Right lobe of liver (tissue), 4 donors: ENCODE measurements at regions not wholly inside any gene's neighbourhood (a gene's known extent, or its start where the extent isn't known, plus 50 kb on each side); places are given as distances from the start of the nearest gene placed in this dataset.

Experiments
- POLR2A ChIP-seq: fragments of 450-650 bp; IDR thresholded peaks from one replicate; pipeline ENCODE4 v1.6.1; 2017; ENCODE audit warnings: antibody characterized with exemption, mild to moderate bottlenecking
- TF ChIP-seq, protein P1 (sequence below), 4 donors: fragments of 200-600 bp in 3 of 4; fragments of 450-650 bp in 1 of 4; IDR thresholded peaks; one replicate each; pipeline versions ENCODE4 v1.5.1 to v1.8.0; 2016 to 2022; ENCODE audit warnings: antibody characterized with exemption in 4 of 4, mild to moderate bottlenecking in 2 of 4
- donor health status: DM: no; HTN: no; CAD: no.
- donor health status: DM: no; HTN: no; CAD: no.
- donor health status: DM: no; HTN: yes; CAD: no.

DNA sequence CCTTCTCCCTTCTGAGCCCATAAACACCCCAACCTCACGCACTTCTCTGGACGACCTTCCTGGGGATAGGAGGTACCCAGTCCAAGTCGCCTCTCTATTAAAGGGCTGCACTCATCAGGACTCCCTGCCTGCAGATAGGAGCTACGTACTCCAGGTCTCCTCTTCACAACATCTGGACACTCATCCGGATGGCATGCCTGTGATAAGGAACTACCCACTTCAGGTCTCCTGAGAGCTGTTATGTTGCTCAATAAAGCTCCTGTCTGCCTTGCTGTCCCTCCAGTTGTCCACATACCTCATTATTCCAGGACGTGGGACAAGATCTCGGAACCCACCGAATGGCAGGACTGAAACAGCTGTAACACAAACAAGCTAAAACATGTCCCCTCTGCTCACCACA lies 548.0 kb downstream of the TBC1D32 start:
- TF ChIP-seq, protein P1, sequence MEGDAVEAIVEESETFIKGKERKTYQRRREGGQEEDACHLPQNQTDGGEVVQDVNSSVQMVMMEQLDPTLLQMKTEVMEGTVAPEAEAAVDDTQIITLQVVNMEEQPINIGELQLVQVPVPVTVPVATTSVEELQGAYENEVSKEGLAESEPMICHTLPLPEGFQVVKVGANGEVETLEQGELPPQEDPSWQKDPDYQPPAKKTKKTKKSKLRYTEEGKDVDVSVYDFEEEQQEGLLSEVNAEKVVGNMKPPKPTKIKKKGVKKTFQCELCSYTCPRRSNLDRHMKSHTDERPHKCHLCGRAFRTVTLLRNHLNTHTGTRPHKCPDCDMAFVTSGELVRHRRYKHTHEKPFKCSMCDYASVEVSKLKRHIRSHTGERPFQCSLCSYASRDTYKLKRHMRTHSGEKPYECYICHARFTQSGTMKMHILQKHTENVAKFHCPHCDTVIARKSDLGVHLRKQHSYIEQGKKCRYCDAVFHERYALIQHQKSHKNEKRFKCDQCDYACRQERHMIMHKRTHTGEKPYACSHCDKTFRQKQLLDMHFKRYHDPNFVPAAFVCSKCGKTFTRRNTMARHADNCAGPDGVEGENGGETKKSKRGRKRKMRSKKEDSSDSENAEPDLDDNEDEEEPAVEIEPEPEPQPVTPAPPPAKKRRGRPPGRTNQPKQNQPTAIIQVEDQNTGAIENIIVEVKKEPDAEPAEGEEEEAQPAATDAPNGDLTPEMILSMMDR (IDR thresholded peaks at IDR 0.05) = no peak
- no peak for TF ChIP-seq POLR2A
